Cardiac septum (tissue), 1 donor: ENCODE measurements at regions not wholly inside any gene's neighbourhood (a gene's known extent, or its start where the extent isn't known, plus 50 kb on each side); places are given as distances from the start of the nearest gene placed in this dataset.

Source experiments
- DNase-seq: peaks from one replicate; pipeline ENCODE4 v3.0.0-alpha.2; 2020; ENCODE audit warnings: low spot score
- intact Hi-C: fragments of 100-400 bp; cut with DNase I; formaldehyde crosslinking; loops from one replicate; pipeline ENCODE4 v1.14.0; 2022
- donor health status: DM: no; HTN: no; CAD: no.

DNA sequence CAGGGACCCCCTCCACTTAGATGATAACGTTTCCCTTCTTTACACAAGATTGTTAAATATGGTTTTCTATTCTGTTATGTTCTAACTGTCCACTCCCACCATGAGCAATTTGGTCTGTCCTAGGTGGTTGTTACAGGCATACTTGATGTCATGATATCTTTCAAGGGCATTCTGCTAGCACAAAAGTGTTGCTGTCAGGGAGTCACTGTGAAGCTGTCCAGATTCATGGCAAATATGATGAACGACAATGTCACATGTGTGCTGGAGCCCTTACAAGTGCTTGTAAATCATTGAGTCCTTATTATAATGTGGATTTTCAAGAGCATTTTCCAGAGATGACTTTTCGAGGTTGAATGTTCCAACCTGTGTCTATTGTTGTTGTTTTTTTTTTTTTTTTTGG, 1250.7 kb upstream of the PRKX start:
- intact Hi-C loops, result no loop called here
- no peak for DNase-seq

- no peak for DNase-seq
- intact Hi-C loops, result no loop called here
These were observed 1250.0 kb upstream of the PRKX start for GRCh38 chrX:4963432-4963831.

DNA sequence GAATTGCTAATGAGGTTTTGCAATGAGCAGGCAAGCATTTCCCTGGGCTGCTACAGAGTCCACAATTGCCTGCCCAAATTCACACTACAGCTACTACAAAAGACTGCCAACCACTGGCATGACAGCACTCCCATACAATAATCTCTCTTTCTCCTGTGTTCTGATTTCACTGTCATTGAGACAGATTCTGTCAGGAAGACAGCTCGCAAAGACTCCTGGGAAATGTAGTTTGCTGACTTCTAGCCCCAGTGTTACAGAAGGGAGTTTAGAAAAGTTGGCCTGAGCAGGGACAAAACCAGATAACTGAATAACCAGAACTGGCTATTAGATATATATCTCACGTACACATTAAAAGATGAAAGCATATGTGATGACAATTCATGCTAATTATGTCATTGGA, 1231.3 kb upstream of the PRKX start:
- no peak for DNase-seq
- intact Hi-C loops, result no loop called here

- intact Hi-C loops, result no loop called here
- no peak for DNase-seq
These were observed 1222.9 kb upstream of the PRKX start for GRCh38 chrX:4936315-4936714.

DNA sequence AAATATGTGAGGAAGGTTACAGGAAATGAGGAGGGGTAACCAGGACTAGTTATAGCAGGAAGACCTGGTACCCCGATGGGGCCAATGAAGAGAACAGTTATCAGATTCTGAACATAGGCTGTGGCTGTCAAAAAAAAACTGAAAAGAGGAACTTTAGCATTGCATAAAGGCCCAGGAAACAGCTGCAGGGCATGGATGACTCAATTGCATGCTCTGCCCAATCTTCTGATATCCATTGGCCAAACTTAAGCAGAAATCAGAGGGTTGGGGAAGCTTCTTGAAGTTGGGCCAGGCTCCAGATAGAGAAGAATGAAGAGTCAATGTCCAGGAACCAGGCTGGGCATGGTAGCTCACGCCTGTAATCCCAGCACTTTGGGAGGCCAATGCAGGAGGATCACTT, 1222.4 kb upstream of the PRKX start:
- no peak for DNase-seq
- intact Hi-C loops, result no loop called here

- DNase-seq, result no peak
- intact Hi-C loops, result no loop called here
These were observed 1222.0 kb upstream of the PRKX start for GRCh38 chrX:4935401-4935800.

- no peak for DNase-seq
- intact Hi-C loops, result no loop called here
These were observed 1219.3 kb upstream of the PRKX start for GRCh38 chrX:4932790-4933189.

DNA sequence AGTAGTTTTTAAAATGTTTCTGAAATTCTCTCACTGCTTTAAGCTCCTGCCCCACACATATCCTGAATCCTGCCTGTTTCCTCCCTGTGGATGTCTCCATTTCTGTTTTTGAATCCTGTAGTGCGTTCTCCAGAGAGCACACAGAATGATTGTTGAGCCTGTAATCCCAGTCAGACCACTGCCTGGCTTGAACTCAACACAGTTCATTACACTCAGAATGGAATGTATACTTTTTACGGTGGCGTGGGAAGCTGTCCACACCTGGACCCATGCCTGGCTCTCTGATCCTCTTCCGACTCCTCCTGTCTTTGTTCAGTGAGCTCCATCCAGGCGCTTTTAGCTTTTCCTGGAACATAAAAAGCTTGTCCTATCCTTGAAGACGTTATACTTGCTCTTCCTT, 1217.0 kb upstream of the PRKX start:
- intact Hi-C loops, result no loop called here
- no peak for DNase-seq

GRCh38 chrX:4925911-4926310, 1212.5 kb upstream of the PRKX start:
- intact Hi-C loops, result no loop called here
- no peak for DNase-seq

GRCh38 chrX:4909348-4909747, 1195.9 kb upstream of the PRKX start:
- intact Hi-C loops, result no loop called here
- no peak for DNase-seq

- intact Hi-C loops, result no loop called here
- no peak for DNase-seq
These were observed 1192.1 kb upstream of the PRKX start for GRCh38 chrX:4905576-4905975.

GRCh38 chrX:4881277-4881676, 1167.8 kb upstream of the PRKX start:
- intact Hi-C loops, result no loop called here
- no peak for DNase-seq

- no peak for DNase-seq
- intact Hi-C loops, result no loop called here
These were observed 1165.2 kb upstream of the PRKX start for GRCh38 chrX:4878640-4879039.

DNA sequence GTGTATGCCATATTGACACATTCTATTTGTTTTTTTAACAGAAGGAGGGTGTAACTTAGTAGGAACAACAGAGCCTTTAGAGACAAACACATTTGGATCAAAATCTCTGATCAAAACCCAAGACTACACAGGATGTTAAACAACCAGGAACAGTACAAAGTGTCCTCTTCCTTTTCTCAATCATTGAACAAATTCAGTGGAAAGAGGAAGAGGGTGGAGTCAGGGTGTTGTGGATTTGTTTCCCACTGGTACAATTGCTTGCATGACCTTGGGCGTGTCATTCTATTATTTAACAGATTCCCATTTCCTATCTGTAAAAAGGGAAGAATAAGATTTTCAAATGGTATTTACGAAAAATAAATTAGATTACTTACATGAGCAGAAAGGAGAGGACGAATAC, 1162.8 kb upstream of the PRKX start:
- intact Hi-C loops, result no loop called here
- DNase-seq, result no peak

- DNase-seq, result no peak
- intact Hi-C loops, result no loop called here
These were observed 1138.1 kb upstream of the PRKX start for GRCh38 chrX:4851534-4851933.

GRCh38 chrX:4850312-4850711, 1136.9 kb upstream of the PRKX start:
- intact Hi-C loops, result no loop called here
- no peak for DNase-seq

- DNase-seq, result no peak
- intact Hi-C loops, result no loop called here
These were observed 1130.9 kb upstream of the PRKX start for GRCh38 chrX:4844376-4844775.

DNA sequence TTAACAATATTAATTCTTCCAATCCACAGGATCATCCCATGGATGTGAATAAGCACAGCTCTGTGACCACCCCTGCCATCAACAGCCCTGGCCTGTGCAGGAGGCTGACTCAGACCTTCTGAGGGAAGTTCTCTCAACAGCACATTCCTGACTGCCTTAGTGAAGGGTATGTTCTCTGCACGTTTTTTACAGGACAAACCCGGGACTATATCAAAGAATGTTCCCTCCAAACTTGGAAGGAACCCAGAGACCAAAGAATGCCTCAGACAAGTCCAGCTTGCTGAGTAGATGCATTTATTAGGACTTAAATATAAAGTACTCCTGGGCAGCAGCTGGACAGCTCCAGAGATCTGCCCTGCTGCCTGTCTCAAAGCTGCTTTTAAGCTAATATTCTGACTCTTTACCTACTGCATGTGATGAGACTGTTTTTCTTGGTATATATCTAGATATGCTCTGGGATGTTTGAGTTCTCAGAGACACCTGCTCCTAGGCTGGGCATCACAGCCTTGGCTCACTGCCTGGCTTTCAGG, 1127.8 kb upstream of the PRKX start:
- DNase-seq, result no peak
- intact Hi-C loops, result no loop called here

GRCh38 chrX:4831574-4831973, 1118.1 kb upstream of the PRKX start:
- intact Hi-C loops, result no loop called here
- no peak for DNase-seq

GRCh38 chrX:4830880-4831557, 1117.6 kb upstream of the PRKX start:
- intact Hi-C loops, result no loop called here
- DNase-seq, result no peak

GRCh38 chrX:4825550-4825949, 1112.1 kb upstream of the PRKX start:
- intact Hi-C loops, result no loop called here
- no peak for DNase-seq

- DNase-seq, result no peak
- intact Hi-C loops, result no loop called here
These were observed 1096.1 kb upstream of the PRKX start for GRCh38 chrX:4809571-4809970.
